ENCODE measurements at regions not wholly inside any gene's neighbourhood (a gene's known extent, or its start where the extent isn't known, plus 50 kb on each side); places are given as distances from the start of the nearest gene placed in this dataset.

- POLR2A ChIA-PET = no interaction called here
- H3K79me2 ChIP-seq (ENCODE audit: insufficient read depth, low read length) = no peaks in the 10 kb centered on the region
- no peaks in the 10 kb centered on the region for H3K4me1 ChIP-seq (ENCODE audit: control insufficient read depth in 1 of 2, insufficient read depth in 2 of 2, low read length in 2 of 2)
- H3K9me3 ChIP-seq (ENCODE audit: control insufficient read depth in 1 of 2, insufficient read depth in 1 of 2, low read depth in 1 of 2, low read length in 2 of 2) = no peaks in the 10 kb centered on the region
- intact Hi-C loops (cut with micrococcal nuclease) = no loop called here
- H3K27ac ChIP-seq (ENCODE audit: low read depth, low read length) = no peak overlapping the region
- H3K27me3 ChIP-seq (ENCODE audit: insufficient read depth, low read length) = no peaks in the 10 kb centered on the region
- TF ChIP-seq SP1 (IDR thresholded peaks at IDR 0.05; ENCODE audit: low read depth) (no peak), ZBTB33 (IDR thresholded peaks at IDR 0.05; ENCODE audit: extremely low read depth, insufficient replicate concordance, low read length) (no peak), EZH2 (IDR thresholded peaks at IDR 0.05) (no peak), CEBPB (IDR thresholded peaks at IDR 0.05; ENCODE audit: low read depth) (no peak), ZNF274 (IDR thresholded peaks at IDR 0.05; ENCODE audit: low read depth, low read length) (no peak), SIN3A (IDR thresholded peaks at IDR 0.05; ENCODE audit: low read depth) (no peak), EZH2phosphoT487 (IDR thresholded peaks at IDR 0.05; ENCODE audit: borderline replicate concordance) (no peak), ZFX (IDR thresholded peaks at IDR 0.05) (no peak), RAD21 (IDR thresholded peaks at IDR 0.05; ENCODE audit: low read depth) (no peak), EGR1 (IDR thresholded peaks at IDR 0.05; ENCODE audit: low read depth) (no peak), POLR2AphosphoS5 (IDR thresholded peaks at IDR 0.05; ENCODE audit: low read depth, low read length) (no peak), YY1 (IDR thresholded peaks at IDR 0.05; ENCODE audit: extremely low read depth, insufficient replicate concordance, low read depth, low read length) (no peak)
- TF ChIP-seq, protein P1, sequence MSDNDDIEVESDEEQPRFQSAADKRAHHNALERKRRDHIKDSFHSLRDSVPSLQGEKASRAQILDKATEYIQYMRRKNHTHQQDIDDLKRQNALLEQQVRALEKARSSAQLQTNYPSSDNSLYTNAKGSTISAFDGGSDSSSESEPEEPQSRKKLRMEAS (IDR thresholded peaks at IDR 0.05) = no peak
- BruUV-seq (replicated peaks) = no TSS peak
- no peaks in the 10 kb centered on the region for H3K9me2 ChIP-seq (ENCODE audit: insufficient read depth)
- H3K4me2 ChIP-seq (ENCODE audit: low read length) = no peak overlapping the region
- no peaks in the 10 kb centered on the region for H3K36me3 ChIP-seq (ENCODE audit: control insufficient read depth in 1 of 2, insufficient read depth in 2 of 2, low read length in 2 of 2)
- CTCF ChIA-PET = no interaction called here
- no peak overlapping the region for H3K9ac ChIP-seq (ENCODE audit: low read length)
- ATAC-seq (no peak), DNase-seq (ENCODE audit: low read depth, low spot score) (no peak)
- H3K4me3 ChIP-seq (replicated peaks in 1 of 2; ENCODE audit: low read depth in 1 of 2, low read length in 2 of 2) = no peak overlapping the region
- no peaks in the 10 kb centered on the region for H4K20me1 ChIP-seq (ENCODE audit: insufficient read depth)
- no peak overlapping the region for H2AFZ ChIP-seq (ENCODE audit: low read depth, low read length, poor library complexity, severe bottlenecking)
- RAD21 ChIA-PET (ENCODE audit: low non-redundant PET in 1 of 2, low total read pairs in 2 of 2, uncharacterized antibody in 2 of 2, unreplicated experiment in 2 of 2) = no interaction called here
Observed at GRCh38 chrX:117053260-117053659, 590.5 kb upstream of the CT83 start.

Measured in HCT116 (cell line).